ENCODE measurements at regions not wholly inside any gene's neighbourhood (a gene's known extent, or its start where the extent isn't known, plus 50 kb on each side); places are given as distances from the start of the nearest gene placed in this dataset.

DNA sequence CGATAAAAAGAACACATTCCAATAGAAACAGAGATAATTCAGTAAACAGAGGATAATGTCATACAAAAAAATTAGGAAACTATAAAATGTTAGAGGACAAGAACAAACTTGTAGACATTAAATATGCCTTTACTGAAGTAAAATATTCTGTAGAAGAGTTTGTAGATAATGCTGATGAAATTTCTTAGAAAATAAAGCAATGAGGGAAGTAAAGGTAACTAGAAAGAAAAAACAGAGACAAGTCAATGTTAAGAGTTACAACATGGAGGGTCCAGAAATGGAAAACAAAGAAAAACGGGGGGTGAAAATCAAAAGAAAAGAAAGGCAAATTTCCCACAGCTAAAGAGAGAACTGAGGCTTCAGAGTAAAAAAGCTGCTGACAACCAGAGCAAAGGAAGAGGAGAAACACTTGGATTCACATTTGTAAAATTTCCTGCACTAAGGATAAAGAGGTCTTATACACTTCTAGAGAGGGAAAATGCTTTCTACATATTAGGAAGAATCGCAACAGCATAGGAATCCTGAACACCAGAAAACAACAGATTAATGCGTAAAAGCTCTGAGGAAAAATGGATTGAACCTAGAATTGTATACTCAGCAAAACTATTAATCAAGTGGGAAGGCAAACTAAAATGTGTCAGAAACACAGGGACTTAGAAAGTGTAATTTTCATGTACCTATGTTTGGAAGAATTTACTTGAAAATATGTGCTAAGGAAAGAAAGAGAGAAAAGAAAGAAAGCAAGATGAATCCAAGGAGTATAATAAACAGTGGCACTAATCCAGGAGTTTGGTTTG is 55.0 kb upstream of the AGR3 start:
- no peak for TF ChIP-seq POLR2A (IDR thresholded peaks at IDR 0.05)
- TF ChIP-seq, protein P1, sequence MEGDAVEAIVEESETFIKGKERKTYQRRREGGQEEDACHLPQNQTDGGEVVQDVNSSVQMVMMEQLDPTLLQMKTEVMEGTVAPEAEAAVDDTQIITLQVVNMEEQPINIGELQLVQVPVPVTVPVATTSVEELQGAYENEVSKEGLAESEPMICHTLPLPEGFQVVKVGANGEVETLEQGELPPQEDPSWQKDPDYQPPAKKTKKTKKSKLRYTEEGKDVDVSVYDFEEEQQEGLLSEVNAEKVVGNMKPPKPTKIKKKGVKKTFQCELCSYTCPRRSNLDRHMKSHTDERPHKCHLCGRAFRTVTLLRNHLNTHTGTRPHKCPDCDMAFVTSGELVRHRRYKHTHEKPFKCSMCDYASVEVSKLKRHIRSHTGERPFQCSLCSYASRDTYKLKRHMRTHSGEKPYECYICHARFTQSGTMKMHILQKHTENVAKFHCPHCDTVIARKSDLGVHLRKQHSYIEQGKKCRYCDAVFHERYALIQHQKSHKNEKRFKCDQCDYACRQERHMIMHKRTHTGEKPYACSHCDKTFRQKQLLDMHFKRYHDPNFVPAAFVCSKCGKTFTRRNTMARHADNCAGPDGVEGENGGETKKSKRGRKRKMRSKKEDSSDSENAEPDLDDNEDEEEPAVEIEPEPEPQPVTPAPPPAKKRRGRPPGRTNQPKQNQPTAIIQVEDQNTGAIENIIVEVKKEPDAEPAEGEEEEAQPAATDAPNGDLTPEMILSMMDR (IDR thresholded peaks at IDR 0.05): no peak

Data from tibial nerve (tissue), 3 donors.